ENCODE measurements at regions not wholly inside any gene's neighbourhood (a gene's known extent, or its start where the extent isn't known, plus 50 kb on each side); places are given as distances from the start of the nearest gene placed in this dataset.

- H3K4me3 ChIP-seq (ENCODE audit: low read depth, low read length) = no peak overlapping the region
- TF ChIP-seq POLR2A (IDR thresholded peaks at IDR 0.05; ENCODE audit: extremely low read depth, insufficient read length) (no peak), MYC (IDR thresholded peaks at IDR 0.05; ENCODE audit: low read depth, low read length) (no peak), MAX (IDR thresholded peaks at IDR 0.05; ENCODE audit: low read depth, low read length) (no peak), CTCF (IDR thresholded peaks at IDR 0.05; ENCODE audit: low read depth, low read length) (no peak)
These were observed 698.2 kb upstream of the SGCG start for GRCh38 chr13:22482496-22483000.

GRCh38 chr13:22483276-22483675 lies 697.5 kb upstream of the SGCG start:
- no peak overlapping the region for H3K4me3 ChIP-seq (ENCODE audit: low read depth, low read length)
- no peak for TF ChIP-seq CTCF (IDR thresholded peaks at IDR 0.05; ENCODE audit: low read depth, low read length)
- no peak for TF ChIP-seq POLR2A (IDR thresholded peaks at IDR 0.05; ENCODE audit: extremely low read depth, insufficient read length)
- TF ChIP-seq MYC (IDR thresholded peaks at IDR 0.05; ENCODE audit: low read depth, low read length) = no peak
- no peak for TF ChIP-seq MAX (IDR thresholded peaks at IDR 0.05; ENCODE audit: low read depth, low read length)
- no peak for DNase-seq (ENCODE audit: low read depth)

More at GRCh38 chr13:22482496-22483000, 698.2 kb upstream of the SGCG start:
- DNase-seq (ENCODE audit: low read depth) = no peak

- no peak overlapping the region for H3K4me3 ChIP-seq (ENCODE audit: low read depth, low read length)
- no peak for DNase-seq (ENCODE audit: low read depth)
- TF ChIP-seq MAX (IDR thresholded peaks at IDR 0.05; ENCODE audit: low read depth, low read length) = no peak
These were observed 694.3 kb upstream of the SGCG start for GRCh38 chr13:22486490-22486889.

GRCh38 chr13:22487932-22488331 lies 692.8 kb upstream of the SGCG start:
- DNase-seq (ENCODE audit: low read depth) = no peak
- no peak for TF ChIP-seq POLR2A (IDR thresholded peaks at IDR 0.05; ENCODE audit: extremely low read depth, insufficient read length)
- TF ChIP-seq MYC (IDR thresholded peaks at IDR 0.05; ENCODE audit: low read depth, low read length) = no peak
- TF ChIP-seq CTCF (IDR thresholded peaks at IDR 0.05; ENCODE audit: low read depth, low read length) = no peak
- no peak for TF ChIP-seq MAX (IDR thresholded peaks at IDR 0.05; ENCODE audit: low read depth, low read length)
- H3K4me3 ChIP-seq (ENCODE audit: low read depth, low read length) = no peak overlapping the region

GRCh38 chr13:22489771-22490170 lies 691.0 kb upstream of the SGCG start:
- H3K4me3 ChIP-seq (ENCODE audit: low read depth, low read length) = no peak overlapping the region
- DNase-seq (ENCODE audit: low read depth) = no peak
- TF ChIP-seq MAX (IDR thresholded peaks at IDR 0.05; ENCODE audit: low read depth, low read length) = no peak
- TF ChIP-seq CTCF (IDR thresholded peaks at IDR 0.05; ENCODE audit: low read depth, low read length) = no peak
- TF ChIP-seq POLR2A (IDR thresholded peaks at IDR 0.05; ENCODE audit: extremely low read depth, insufficient read length) = no peak
- no peak for TF ChIP-seq MYC (IDR thresholded peaks at IDR 0.05; ENCODE audit: low read depth, low read length)

GRCh38 chr13:22495819-22496218 lies 685.0 kb upstream of the SGCG start:
- no peak for TF ChIP-seq CTCF (IDR thresholded peaks at IDR 0.05; ENCODE audit: low read depth, low read length)
- TF ChIP-seq POLR2A (IDR thresholded peaks at IDR 0.05; ENCODE audit: extremely low read depth, insufficient read length) = no peak
- TF ChIP-seq MAX (IDR thresholded peaks at IDR 0.05; ENCODE audit: low read depth, low read length) = no peak
- no peak for TF ChIP-seq MYC (IDR thresholded peaks at IDR 0.05; ENCODE audit: low read depth, low read length)
- no peak overlapping the region for H3K4me3 ChIP-seq (ENCODE audit: low read depth, low read length)
- no peak for DNase-seq (ENCODE audit: low read depth)
